ENCODE measurements at regions not wholly inside any gene's neighbourhood (a gene's known extent, or its start where the extent isn't known, plus 50 kb on each side); places are given as distances from the start of the nearest gene placed in this dataset.

DNA sequence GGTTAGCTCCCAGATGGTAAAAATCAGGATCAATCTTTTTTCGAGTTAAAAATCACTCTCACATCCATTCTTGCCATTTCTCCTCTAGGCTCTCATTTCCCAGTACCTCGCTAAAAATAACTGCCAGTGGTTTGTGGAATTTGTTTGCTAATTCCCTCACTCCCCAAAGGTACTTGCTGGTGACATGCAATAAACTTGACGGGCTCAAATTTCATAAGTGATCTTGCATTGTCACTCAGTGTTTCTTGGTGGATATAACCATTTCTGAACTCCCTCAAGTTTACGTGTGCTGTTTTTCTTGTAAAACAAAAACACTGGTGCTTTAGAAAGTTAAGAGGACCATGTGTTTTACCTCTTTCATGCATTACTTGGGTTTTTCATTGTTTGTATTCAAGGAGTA lies 399.2 kb upstream of the MKI67 start:
- H4K20me1 ChIP-seq (ENCODE audit: insufficient read depth) = no peaks in the 10 kb centered on the region
- no peak for ATAC-seq
- H2AFZ ChIP-seq (ENCODE audit: low read depth, low read length, poor library complexity, severe bottlenecking) = no peak overlapping the region
- no peaks in the 10 kb centered on the region for H3K36me3 ChIP-seq (ENCODE audit: control insufficient read depth in 1 of 2, insufficient read depth in 2 of 2, low read length in 2 of 2)
- DNase-seq (ENCODE audit: low read depth, low spot score) = no peak
- ChIA-PET RAD21 (ENCODE audit: low non-redundant PET in 1 of 2, low total read pairs in 2 of 2, uncharacterized antibody in 2 of 2, unreplicated experiment in 2 of 2) (no interaction called here), POLR2A (no interaction called here), CTCF (no interaction called here)
- no peak for TF ChIP-seq ZNF274 (IDR thresholded peaks at IDR 0.05; ENCODE audit: low read depth, low read length)
- no peak for TF ChIP-seq EZH2 (IDR thresholded peaks at IDR 0.05)
- TF ChIP-seq, protein P1, sequence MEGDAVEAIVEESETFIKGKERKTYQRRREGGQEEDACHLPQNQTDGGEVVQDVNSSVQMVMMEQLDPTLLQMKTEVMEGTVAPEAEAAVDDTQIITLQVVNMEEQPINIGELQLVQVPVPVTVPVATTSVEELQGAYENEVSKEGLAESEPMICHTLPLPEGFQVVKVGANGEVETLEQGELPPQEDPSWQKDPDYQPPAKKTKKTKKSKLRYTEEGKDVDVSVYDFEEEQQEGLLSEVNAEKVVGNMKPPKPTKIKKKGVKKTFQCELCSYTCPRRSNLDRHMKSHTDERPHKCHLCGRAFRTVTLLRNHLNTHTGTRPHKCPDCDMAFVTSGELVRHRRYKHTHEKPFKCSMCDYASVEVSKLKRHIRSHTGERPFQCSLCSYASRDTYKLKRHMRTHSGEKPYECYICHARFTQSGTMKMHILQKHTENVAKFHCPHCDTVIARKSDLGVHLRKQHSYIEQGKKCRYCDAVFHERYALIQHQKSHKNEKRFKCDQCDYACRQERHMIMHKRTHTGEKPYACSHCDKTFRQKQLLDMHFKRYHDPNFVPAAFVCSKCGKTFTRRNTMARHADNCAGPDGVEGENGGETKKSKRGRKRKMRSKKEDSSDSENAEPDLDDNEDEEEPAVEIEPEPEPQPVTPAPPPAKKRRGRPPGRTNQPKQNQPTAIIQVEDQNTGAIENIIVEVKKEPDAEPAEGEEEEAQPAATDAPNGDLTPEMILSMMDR (IDR thresholded peaks at IDR 0.05 in 2 of 3, conservative IDR thresholded peaks at IDR 0.05 in 1 of 3; ENCODE audit: borderline replicate concordance in 1 of 3, insufficient read depth in 1 of 3, low read depth in 2 of 3, low read length in 2 of 3) = no peak
- TF ChIP-seq SP1 (IDR thresholded peaks at IDR 0.05; ENCODE audit: low read depth) = no peak
- TF ChIP-seq ELF1 (IDR thresholded peaks at IDR 0.05; ENCODE audit: borderline replicate concordance, low read depth) = no peak
- TF ChIP-seq SIN3A (IDR thresholded peaks at IDR 0.05; ENCODE audit: low read depth) = no peak
- TF ChIP-seq SRF (IDR thresholded peaks at IDR 0.05; ENCODE audit: low read depth) = no peak
- TF ChIP-seq JUND (IDR thresholded peaks at IDR 0.05) = no peak
- TF ChIP-seq ZFX (IDR thresholded peaks at IDR 0.05) = no peak
- TF ChIP-seq, protein P2, sequence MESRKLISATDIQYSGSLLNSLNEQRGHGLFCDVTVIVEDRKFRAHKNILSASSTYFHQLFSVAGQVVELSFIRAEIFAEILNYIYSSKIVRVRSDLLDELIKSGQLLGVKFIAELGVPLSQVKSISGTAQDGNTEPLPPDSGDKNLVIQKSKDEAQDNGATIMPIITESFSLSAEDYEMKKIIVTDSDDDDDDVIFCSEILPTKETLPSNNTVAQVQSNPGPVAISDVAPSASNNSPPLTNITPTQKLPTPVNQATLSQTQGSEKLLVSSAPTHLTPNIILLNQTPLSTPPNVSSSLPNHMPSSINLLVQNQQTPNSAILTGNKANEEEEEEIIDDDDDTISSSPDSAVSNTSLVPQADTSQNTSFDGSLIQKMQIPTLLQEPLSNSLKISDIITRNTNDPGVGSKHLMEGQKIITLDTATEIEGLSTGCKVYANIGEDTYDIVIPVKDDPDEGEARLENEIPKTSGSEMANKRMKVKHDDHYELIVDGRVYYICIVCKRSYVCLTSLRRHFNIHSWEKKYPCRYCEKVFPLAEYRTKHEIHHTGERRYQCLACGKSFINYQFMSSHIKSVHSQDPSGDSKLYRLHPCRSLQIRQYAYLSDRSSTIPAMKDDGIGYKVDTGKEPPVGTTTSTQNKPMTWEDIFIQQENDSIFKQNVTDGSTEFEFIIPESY (IDR thresholded peaks at IDR 0.05; ENCODE audit: extremely low read depth, insufficient replicate concordance, low read length) = no peak
- no peak for TF ChIP-seq EGR1 (IDR thresholded peaks at IDR 0.05; ENCODE audit: low read depth)
- no peak for TF ChIP-seq TCF7L2 (IDR thresholded peaks at IDR 0.05; ENCODE audit: borderline replicate concordance, extremely low read depth, insufficient read depth, insufficient read length)
- no peak for TF ChIP-seq POLR2AphosphoS5 (IDR thresholded peaks at IDR 0.05; ENCODE audit: low read depth, low read length)
- TF ChIP-seq, protein P3, sequence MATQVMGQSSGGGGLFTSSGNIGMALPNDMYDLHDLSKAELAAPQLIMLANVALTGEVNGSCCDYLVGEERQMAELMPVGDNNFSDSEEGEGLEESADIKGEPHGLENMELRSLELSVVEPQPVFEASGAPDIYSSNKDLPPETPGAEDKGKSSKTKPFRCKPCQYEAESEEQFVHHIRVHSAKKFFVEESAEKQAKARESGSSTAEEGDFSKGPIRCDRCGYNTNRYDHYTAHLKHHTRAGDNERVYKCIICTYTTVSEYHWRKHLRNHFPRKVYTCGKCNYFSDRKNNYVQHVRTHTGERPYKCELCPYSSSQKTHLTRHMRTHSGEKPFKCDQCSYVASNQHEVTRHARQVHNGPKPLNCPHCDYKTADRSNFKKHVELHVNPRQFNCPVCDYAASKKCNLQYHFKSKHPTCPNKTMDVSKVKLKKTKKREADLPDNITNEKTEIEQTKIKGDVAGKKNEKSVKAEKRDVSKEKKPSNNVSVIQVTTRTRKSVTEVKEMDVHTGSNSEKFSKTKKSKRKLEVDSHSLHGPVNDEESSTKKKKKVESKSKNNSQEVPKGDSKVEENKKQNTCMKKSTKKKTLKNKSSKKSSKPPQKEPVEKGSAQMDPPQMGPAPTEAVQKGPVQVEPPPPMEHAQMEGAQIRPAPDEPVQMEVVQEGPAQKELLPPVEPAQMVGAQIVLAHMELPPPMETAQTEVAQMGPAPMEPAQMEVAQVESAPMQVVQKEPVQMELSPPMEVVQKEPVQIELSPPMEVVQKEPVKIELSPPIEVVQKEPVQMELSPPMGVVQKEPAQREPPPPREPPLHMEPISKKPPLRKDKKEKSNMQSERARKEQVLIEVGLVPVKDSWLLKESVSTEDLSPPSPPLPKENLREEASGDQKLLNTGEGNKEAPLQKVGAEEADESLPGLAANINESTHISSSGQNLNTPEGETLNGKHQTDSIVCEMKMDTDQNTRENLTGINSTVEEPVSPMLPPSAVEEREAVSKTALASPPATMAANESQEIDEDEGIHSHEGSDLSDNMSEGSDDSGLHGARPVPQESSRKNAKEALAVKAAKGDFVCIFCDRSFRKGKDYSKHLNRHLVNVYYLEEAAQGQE (IDR thresholded peaks at IDR 0.05; ENCODE audit: low read depth) = no peak
- no peak for TF ChIP-seq CEBPB (IDR thresholded peaks at IDR 0.05; ENCODE audit: low read depth)
- TF ChIP-seq, protein P4, sequence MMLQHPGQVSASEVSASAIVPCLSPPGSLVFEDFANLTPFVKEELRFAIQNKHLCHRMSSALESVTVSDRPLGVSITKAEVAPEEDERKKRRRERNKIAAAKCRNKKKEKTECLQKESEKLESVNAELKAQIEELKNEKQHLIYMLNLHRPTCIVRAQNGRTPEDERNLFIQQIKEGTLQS (IDR thresholded peaks at IDR 0.05) = no peak
- TF ChIP-seq EZH2phosphoT487 (IDR thresholded peaks at IDR 0.05; ENCODE audit: borderline replicate concordance) = no peak
- TF ChIP-seq POLR2A (IDR thresholded peaks at IDR 0.05; ENCODE audit: borderline replicate concordance, extremely low read depth, insufficient read depth, insufficient read length) = no peak
- no peak for TF ChIP-seq FOSL1 (IDR thresholded peaks at IDR 0.05; ENCODE audit: low read depth)
- no peak for TF ChIP-seq YY1 (IDR thresholded peaks at IDR 0.05; ENCODE audit: extremely low read depth, insufficient replicate concordance, low read depth, low read length)
- no peaks in the 10 kb centered on the region for H3K9me2 ChIP-seq (ENCODE audit: insufficient read depth)
- intact Hi-C loops (cut with micrococcal nuclease) = no loop called here
- H3K27me3 ChIP-seq (ENCODE audit: insufficient read depth, low read length) = peaks cover 84% of the 10 kb centered on the region
- H3K4me2 ChIP-seq (ENCODE audit: low read length) = no peak overlapping the region
- H3K9ac ChIP-seq (ENCODE audit: low read length) = no peak overlapping the region
- H3K27ac ChIP-seq (ENCODE audit: low read depth, low read length) = no peak overlapping the region
- no peak overlapping the region for H3K4me3 ChIP-seq (replicated peaks in 1 of 2; ENCODE audit: low read depth in 1 of 2, low read length in 2 of 2)
- no TSS peak for BruUV-seq (replicated peaks)
- H3K9me3 ChIP-seq (ENCODE audit: control insufficient read depth in 1 of 2, insufficient read depth in 1 of 2, low read depth in 1 of 2, low read length in 2 of 2) = no peaks in the 10 kb centered on the region
- no peaks in the 10 kb centered on the region for H3K4me1 ChIP-seq (ENCODE audit: control insufficient read depth in 1 of 2, insufficient read depth in 2 of 2, low read length in 2 of 2)
- H3K79me2 ChIP-seq (ENCODE audit: insufficient read depth, low read length) = no peaks in the 10 kb centered on the region
